Glomerular endothelial cell (primary cell): ENCODE measurements at regions not wholly inside any gene's neighbourhood (a gene's known extent, or its start where the extent isn't known, plus 50 kb on each side); places are given as distances from the start of the nearest gene placed in this dataset.
"Not testable (repeated sequence)": the region's sequence is repeated elsewhere in the genome, so short reads cannot be mapped to it uniquely, and the experiment has no call there.

Experiments used
- DNase-seq: peaks from one replicate; pipeline ENCODE4 v3.0.0-alpha.2; 2011; ENCODE audit warnings: low read depth, low spot score; ENCODE audit errors: extremely low read depth

DNA sequence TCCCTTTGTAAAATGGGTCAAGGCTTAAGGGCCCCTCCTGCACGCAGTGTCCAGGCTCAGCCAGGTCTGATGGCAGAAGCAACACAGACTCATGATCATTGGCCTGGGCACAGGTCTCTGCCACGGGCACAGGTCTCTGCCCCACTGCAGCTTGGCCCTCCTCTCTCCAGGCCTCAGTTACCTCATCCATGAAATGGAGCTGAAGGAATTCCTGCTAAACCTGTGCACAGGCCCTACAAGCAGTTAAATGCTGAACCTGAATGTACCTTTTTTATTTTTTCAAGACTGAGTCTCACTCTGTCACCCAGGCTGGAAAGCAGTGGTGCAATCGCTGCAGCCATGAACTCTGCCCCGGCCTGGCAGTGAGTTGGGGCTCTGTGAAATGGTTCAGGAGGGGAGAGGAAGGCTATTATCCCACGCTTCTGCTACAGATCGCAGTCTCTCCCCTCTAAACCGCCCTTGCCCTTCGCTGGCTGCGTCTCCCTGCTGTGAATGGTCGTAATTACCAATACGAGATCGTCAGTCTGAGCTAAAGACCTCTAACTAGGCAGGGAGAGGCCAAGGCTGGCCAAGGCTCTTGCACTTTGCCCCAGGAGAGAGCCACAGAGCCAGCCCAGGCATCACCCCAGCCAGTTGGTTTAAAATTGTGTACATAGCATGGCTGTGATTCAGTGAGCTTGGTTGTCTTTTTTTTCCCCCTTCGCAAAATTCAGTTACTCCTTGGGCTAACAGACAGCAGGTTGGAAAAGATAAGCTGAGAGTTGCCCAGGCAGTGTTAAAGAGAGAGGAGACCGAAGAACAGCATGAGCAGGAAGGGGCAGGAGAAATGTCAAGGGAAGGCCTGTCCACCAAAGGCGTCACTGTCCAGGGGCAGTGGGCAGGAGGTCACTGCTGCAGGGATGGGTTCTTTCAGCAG lies 93.0 kb upstream of the KCTD7 start:
- DNase-seq, result no peak

DNA sequence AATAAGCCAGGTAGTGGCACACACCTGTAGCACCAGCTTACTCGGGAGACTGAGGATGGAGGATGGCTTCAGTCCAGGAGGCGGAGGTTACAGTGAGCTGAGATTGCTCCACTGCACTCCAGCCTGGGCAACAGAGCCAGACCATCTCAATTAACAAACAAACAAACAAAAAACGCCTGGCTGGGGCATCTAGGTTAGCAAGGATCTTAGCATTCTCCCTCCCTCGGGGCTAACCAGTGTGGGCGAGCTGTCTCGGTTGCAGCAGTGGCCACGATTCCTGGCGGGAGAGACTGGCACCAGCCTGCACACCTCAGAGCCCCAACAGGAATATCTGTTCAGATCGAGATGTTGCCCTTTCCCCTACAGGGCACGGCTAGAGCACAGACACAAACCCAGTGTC lies 91.3 kb upstream of the KCTD7 start:
- DNase-seq, result no peak

DNA sequence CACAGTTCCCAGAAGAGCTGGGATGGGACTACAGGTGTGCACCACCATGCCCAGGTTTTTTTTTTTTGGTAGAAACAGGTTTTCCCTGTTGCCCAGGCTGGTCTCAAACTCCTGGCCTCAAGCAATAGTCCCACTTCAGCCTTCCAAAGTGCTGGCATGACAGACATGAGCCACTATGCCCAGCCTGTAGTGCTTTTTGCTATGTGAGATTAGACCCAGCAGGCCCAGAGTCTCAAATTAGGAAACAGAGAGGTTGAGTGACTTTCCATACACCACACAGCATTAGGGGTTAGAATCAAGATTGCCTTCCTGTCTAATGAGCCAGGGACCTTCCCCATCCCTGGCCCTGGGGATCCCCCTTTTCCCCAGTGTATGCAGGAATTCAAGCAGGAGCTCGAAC lies 90.8 kb upstream of the KCTD7 start:
- DNase-seq, result no peak

DNA sequence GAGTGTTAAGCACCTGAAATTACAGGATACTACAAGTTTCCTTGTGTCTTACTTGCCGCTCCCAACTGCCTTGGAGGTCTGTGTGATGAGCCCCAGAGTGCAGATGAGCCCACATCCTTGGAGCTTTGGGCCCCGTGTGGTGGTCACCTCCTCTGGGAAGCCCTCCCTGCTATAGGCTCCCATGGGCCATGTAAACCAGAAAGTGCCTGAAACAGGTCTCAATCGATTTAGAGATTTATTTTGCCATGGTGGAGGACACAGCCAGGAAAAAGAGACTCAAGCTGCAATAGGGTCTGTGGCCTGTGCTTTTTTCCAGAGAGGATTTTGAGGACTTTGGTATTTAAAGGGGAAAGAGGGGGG lies 89.4 kb upstream of the KCTD7 start:
- no peak for DNase-seq

DNA sequence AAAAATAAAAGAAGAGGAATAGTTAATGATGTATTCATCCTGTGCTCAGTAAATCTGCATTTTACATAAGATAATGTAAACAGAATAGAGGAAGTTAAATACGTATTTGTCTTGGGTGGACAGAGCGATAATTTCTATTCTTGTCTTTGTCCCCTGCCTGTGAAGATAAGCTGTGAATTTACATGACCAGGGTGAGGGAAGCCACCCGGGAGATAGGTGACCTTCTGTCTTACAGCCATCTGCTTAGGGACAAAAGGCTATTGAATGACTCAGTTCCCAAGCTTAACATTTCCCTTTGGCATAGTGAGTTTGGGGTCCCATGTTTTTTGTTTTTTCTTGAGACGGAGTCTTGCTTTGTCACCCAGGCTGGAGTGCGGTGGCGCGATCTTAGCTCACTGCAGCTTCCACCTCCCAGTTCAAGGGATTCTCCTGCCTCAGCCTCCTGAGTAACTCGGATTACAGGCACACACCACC lies 88.7 kb upstream of the KCTD7 start:
- DNase-seq, result no peak

- no peak for DNase-seq
These were observed 86.6 kb upstream of the KCTD7 start for GRCh38 chr7:66542049-66542448.

DNA sequence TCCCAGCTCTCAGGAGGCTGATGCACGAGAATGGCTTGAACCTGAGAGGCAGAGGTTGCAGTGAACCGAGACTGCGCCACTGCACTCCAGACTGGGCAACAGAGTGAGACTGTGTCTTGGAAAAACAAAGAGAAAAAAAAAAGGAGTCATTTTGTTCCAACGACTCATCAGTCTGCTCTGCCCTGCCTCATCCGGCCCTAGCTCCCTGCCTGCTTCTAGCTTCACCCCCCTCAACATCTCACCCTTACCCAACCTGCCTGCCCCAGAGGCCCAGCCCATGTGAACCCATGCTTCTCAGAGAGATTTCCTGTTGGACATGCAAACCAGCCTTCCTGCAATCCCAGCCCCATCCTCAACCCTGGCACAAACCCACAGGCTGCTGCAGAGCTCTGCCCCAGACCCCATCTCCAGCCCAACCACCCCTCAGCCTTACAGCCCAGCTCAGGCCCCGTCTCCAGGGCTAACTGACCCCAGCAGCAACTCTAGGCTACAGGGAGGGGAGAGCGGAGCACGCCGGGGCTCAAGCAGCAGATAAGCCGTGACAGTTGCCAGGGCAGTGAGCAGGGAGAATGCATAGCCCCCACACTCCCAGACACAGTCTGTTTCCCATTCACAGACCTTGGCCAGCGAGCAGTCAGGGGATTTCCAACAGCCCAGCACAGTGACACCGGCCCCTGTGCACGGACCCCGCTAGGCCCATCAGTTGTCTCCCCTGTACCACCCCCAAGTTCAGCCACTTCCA lies 86.0 kb upstream of the KCTD7 start:
- no peak for DNase-seq

DNA sequence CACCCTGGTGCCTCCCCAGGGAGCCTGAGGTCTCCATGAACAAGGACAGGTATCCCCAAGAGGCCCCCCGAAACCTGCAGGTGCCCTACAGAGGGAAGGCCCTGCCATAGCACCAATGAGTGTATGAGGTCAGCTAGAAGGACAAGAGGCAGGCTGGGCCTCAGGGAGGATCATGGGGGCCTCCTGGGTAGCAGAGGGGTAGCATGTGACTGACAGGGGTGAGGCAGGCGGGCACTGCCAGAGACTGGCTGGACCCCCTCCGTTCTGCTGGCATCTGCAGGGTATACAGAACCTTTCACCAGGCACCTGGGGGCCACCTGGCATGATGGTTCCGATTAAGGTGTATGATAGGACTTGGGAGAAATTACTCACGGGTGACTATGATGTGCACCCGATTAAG lies 79.2 kb upstream of the KCTD7 start:
- no peak for DNase-seq

GRCh38 chr7:66553001-66553400 lies 75.7 kb upstream of the KCTD7 start:
- DNase-seq, result no peak

GRCh38 chr7:66553675-66554074 lies 75.0 kb upstream of the KCTD7 start:
- DNase-seq, result not testable (repeated sequence)

DNA sequence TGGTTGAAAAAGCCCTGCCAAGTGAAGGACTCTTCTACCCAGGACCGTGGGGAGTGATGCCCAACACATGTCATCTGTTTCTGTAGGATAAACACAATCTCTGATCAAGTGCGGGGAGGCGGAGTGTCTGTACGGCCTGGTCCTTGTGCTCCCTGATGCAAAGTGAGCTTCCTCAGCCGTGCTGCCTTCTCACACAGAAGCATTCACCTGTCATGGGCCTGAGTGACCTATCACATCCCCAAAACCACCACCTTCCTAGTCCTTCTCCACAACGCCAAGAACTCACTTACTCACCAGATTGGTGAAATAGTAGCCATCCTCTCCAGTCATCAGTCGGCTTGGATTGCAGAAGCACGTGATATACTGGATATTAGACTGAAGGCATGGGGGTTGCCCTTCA lies 74.4 kb upstream of the KCTD7 start:
- DNase-seq, result not testable (repeated sequence)

- not testable (repeated sequence) for DNase-seq
These were observed 73.7 kb upstream of the KCTD7 start for GRCh38 chr7:66554842-66555430.

- no peak for DNase-seq
These were observed 72.5 kb upstream of the KCTD7 start for GRCh38 chr7:66556177-66556548.

GRCh38 chr7:66556549-66557213 lies 72.0 kb upstream of the KCTD7 start:
- no peak for DNase-seq

- DNase-seq, result no peak
These were observed 71.2 kb upstream of the KCTD7 start for GRCh38 chr7:66557214-66558200.

DNA sequence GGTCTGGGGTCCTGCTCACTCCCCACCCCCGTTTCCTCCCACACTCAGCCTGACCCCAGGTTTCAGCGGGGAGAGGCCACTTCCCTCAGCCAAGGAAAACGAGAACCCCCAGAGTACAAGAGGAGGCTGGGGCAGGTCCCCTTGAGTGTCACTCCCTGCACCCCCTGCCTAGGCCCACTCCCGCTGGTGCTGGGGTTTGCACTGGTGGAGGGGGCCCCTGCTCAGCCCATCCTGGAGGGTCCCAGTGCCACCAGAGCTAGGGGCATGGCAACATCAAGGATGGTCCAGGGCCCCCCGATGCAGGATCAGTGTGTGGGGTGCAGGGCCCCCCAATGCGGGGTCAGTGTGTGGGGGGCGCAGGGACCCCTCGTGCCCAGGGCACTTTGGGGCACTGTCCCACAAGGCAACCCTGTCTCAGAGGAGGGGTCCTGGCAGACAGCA lies 70.5 kb upstream of the KCTD7 start:
- no peak for DNase-seq

DNA sequence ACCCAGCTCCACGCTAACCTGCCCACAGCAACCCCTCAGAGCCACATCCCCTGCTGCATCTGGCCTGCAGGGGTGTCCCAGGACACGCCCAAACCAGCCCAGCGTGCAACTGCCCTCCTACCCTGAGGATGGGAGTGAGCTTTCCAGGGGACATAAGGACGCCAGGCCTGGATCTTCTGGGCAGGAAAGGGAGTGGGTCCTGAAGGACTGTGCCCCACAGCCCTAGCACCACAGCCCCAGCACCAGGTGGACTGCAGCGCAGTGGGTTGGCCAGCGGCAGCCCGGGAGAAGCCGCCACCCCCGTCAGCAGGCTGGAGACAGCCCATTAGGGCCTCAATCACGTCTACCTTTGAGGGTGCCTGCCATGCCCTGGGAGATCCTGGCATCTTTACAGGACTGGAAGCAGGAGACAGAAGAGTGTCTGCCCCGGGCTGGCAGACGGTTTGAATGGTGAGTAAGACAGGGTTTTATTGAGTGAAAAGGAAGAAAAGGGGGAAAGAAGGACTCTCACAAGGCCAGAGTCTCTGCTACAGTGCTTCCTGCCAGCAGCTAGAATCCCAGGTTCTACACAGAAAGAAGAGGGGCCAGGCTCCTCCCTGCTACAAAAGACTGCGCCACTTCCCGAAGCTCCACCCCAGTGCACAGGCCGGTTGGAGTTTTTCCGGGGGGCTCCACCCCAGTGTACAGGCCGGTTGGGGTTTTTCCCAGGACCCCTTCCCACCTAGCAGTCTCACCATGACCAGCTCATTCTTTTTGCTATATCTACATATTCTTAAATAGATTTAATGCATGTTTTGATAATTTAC lies 69.8 kb upstream of the KCTD7 start:
- no peak for DNase-seq

DNA sequence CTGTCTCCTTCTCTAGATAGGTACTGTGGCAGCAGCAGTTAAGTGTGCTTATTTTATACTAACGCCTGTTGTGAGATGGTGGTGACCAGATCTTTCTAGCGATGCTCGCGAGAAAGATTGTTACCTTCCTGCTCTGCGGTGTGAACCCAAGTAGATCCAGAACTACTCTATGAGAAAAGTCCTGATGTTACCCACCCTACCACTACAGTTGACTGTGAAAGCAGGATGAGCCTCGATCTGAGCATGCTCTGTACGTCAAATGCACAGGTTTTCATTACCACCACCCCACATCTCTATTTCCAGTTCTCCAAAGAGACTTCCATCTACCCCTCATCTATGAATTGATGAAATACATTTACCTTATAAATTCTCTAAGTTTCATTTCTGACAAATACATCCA lies 64.6 kb upstream of the KCTD7 start:
- DNase-seq, result no peak

DNA sequence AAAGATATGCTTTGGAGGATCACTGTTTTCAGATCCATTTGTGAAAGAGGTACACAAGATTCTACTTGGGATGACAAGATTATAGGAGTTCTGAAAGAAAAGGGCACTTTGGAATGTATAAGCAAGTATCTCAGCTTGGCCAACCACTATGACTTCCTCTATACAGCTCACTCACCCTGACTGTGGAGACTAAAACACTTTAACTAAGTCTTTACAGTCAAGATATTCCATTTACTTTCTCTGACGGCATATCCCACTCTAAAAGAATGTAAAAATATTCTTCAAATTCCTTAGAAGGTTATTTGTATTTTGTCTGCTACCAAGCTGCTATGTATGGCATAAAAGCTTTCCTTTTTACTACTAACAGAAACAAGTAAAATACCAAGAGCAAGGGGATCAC lies 58.5 kb upstream of the KCTD7 start:
- DNase-seq, result not testable (repeated sequence)
